Caki2 (cell line): ENCODE measurements at regions not wholly inside any gene's neighbourhood (a gene's known extent, or its start where the extent isn't known, plus 50 kb on each side); places are given as distances from the start of the nearest gene placed in this dataset.
"Not testable (repeated sequence)": the region's sequence is repeated elsewhere in the genome, so short reads cannot be mapped to it uniquely, and the experiment has no call there.

Experiments
- DNase-seq: peaks from one replicate; pipeline ENCODE4 v3.0.0-alpha.2; 2015; ENCODE audit warnings: low read depth
- in situ Hi-C: cut with HindIII; loops from 2 replicates; pipeline ENCODE4 v1.10.0; 2016; ENCODE audit warnings: low sequenced_read_pairs, low pct_unique_long_range_greater_than_20kb, mixed read lengths

DNA sequence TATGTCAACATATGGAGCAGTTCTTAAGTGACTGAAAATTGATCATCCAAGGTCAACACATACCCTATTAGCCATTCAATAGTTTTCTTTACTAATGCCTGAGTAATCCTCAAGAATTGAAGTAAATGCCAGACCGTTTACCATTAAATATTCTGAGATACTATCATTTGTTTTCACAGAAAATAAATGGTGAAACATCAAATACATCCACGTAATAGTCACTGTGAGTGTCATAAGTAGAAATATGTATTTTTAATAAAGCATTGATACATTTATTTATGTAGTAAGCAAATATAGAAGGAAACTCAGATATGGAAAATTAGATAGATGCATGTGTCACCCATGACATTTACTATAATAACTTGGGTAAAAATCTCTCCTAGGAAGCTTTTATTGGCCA lies 927.8 kb upstream of the NRXN1 start:
- DNase-seq = no peak
- in situ Hi-C loops = no loop called here

DNA sequence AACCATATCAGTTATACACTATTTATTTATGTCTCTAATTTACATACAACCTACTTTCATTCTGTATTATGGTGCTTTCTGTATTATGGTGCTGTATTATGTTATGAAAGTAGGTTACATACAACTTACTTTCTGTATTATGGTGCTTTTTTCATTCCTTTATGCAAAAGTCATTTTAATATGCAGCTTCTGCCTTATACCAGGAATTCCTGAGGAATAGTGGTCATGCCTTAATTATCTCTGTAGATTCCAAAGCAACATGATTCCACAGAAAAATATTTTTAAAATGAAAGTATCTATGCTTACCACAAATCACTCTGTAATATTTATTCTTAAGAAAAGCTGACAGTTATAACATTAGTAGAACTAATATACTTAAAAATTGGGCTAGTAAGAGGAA lies 922.0 kb upstream of the NRXN1 start:
- in situ Hi-C loops = no loop called here
- DNase-seq = no peak

DNA sequence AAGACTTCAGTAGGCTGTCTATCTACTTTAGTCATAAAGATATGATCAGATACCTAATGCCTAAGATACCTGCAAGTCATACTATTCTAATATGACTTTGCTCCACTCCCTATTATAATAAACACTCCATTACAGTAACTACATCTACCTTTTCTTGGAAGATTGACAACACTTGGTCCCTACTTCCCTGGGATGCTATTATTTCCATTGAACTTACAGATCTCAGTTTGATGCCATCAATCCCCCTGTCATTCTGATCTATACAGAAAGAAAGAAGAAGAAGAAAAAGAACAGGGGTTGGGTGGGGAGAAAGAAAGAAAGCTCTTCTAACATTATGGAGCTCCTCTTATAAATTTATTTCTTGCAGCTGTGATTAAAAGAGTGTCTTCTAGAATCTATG lies 889.1 kb upstream of the NRXN1 start:
- in situ Hi-C loops = no loop called here
- no peak for DNase-seq

DNA sequence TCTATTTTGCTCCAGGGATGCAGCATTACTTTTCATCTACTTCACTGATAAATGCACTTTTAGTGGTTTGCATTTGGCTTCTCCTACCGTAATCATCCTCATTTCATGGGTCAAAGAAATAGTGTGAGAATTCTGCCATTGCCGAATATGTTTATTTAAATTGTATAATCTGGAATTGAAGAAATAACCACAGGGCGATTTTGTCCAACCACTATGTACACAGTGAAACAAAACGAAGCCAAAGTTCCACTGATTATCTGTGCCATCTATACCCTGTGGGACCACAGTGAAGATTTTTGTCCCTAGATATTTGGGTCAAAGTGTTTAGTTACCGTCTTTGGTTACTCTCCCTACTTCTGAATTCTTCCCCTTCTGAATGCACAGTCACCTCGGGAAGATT lies 888.6 kb upstream of the NRXN1 start:
- no peak for DNase-seq
- in situ Hi-C loops = no loop called here

DNA sequence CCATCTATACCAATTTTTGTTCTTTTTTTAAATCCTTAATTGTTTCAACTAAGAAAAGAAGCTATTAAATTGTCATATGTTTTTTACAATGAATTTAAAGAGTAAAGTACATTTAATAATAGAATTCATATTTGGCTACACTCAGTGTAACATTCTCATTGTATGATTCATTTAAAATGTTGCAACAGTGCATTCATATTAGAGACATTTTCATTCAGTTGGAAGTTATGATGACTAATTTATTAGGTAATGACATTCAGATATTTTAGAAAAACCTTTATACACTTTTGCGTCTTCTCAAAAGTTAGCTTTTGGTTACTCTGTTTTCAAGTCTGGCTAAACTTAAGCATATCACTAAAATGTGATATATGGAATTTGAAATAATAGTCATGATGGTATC lies 887.5 kb upstream of the NRXN1 start:
- no peak for DNase-seq
- in situ Hi-C loops = no loop called here

DNA sequence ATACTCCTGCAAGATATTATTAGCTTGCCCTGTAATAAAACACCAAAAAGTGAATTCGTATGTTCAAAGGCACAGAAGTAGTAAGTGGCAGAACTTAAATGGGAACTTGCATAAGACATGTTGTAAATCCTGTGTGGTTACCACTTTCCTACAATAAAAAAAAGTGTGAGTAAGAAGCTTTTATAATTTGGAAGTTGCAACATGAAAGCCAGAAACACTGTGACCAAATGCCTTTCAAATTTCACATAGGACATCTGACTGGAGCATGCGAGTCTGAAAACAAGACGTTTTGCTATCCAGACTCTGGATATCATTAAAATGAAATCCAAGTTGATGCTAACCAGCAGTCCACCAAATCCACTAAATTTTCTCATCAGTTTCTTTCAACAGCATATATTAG lies 886.2 kb upstream of the NRXN1 start:
- in situ Hi-C loops = no loop called here

DNA sequence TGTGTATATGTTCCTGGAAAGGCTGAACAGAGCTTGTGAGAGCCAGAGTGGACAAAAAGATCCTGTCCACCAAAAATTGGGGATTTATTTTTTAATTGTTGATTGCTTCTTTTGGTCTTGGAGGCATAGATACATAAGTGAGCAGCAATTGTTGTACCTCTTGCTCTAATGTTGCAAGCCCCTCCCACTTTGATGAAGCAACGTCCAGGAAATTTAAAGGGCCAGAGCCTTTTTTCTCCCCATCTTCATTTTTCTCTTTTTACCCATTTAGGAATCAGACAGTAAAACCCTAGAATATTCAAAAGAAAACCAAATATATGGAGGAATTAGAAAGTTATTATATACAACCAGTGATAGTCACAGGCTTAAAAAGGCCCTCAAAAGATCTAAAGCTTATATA lies 871.8 kb upstream of the NRXN1 start:
- DNase-seq = no peak
- in situ Hi-C loops = no loop called here

More for the DNA sequence above, 886.2 kb upstream of the NRXN1 start:
- DNase-seq = no peak

DNA sequence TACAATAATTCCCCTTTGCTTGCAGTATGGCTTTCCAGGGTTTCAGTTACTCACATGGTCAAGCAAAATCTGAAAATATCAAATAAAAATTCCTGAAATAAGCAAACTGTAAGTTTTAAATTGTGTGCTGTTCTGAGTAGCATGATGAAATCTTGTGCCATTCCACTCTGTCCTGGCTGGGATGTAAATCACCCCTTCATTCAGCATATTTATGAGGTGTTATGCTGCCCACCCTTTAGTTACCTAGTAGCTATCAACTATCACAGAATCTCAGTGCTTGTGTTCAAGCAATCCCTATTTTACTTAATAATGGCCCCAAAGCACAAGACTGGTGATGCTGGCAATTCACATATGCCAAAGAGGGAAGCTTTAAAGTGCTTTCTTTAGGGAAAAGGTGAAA lies 867.7 kb upstream of the NRXN1 start:
- DNase-seq = no peak
- in situ Hi-C loops = no loop called here

DNA sequence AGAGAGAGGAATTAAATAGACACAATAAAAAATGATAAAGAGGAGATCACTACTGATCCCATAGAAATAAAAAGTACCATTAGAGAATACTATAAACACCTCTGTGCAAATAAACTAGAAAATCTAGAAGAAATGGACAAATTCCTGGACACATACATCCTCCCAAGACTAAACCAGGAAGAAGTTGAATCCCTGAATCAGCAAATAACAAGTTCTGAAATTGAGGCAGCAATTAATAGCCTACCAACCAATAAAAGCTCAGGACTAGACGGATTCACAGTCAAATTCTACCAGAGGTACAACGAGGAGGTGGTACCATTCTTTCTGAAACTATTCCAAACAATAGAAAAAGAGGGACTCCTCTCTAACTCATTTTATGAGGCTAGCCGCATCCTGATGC lies 862.7 kb upstream of the NRXN1 start:
- in situ Hi-C loops = not testable (repeated sequence)

DNA sequence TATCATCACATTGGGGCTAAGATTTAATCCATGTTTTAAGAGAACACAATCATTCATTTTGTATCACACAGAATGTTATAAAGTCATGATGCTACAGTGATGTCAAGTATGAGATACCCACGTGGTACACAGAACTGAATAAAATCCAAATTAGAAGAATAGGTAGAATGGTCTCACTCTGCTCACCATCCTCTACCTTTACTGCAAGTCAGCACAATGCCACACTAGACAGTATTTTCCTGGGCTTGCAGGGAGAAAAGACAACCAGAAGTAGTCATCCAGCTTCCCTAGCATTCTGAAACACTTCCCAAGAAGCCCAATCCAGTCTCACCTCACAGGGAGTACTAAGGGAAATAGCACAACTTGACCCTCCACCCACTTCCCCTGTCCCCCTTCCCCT lies 856.2 kb upstream of the NRXN1 start:
- DNase-seq = no peak
- in situ Hi-C loops = no loop called here

More for the DNA sequence above, 862.7 kb upstream of the NRXN1 start:
- not testable (repeated sequence) for DNase-seq

DNA sequence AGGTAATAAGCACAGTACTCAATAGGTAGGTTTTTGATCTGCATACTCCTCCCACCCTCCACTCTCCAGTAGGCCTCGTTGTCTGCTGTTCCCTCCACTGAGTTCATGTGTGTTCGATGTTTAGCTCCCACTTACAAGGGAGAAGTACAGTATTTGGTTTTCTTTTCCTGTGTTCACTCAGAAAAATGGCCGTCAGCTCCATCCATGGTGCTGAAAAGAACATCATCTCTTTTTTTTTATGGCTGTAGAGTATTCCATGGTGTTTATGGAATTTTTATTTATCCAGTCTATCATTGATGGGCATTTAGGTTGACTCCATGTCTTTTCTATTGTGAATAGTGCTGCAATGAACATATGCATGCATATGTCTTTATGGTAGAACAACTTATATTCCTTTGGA lies 849.7 kb upstream of the NRXN1 start:
- in situ Hi-C loops = no loop called here
- DNase-seq = no peak

DNA sequence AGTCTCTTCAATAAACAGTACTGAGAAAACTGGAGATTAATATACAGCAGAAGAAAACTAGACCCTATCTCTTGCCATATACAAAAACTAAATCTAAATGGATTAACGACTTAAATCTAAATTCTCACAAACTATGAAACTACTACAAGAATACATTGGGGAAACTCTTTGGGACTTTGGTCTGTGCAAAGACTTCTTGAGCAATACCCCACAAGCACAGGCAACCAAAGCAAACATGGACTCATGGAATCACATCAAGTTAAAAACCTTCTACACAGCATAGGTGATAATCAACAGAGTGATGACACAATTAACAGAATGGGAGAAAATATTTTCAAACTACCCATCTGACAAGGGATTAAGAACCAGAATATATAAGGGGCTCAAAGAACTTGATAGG lies 848.2 kb upstream of the NRXN1 start:
- in situ Hi-C loops = no loop called here
- DNase-seq = no peak

DNA sequence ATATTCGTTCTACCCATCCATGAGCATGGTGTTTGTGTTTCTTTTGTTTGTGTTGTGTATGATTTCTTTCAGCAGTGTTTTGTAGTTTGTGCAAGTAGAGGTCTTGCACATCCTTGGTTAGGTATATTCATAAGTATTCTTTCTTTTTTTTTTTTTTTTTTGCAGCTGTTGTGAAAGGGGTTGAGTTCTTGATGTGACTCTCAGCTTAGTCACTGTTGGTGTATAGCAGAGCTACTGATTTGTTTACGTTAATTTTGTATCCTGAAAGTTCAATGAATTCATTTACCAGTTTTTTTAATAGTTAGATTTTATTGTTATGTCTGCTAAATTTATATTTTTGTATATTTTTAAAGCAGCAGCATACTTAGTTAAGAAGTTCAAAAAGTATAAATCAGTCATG lies 834.4 kb upstream of the NRXN1 start:
- DNase-seq = no peak
- in situ Hi-C loops = no loop called here

DNA sequence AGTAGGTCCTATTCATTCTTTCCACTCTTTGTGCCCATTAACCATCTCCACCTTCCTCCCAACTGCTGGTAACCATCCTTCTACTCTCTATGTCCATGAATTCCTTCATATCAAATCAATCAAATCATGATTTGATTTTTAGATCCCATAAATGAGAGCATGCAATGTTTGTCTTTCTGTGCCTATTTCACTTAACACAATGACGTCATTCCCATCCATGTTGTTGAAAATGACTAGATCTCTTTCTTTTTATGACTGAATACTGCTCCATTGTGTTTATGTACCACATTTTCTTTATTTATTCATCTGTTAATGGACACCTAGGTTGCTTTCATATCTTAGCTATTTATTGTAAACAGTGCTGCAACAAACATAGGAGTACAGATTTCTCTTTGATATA lies 827.3 kb upstream of the NRXN1 start:
- DNase-seq = no peak
- in situ Hi-C loops = no loop called here

DNA sequence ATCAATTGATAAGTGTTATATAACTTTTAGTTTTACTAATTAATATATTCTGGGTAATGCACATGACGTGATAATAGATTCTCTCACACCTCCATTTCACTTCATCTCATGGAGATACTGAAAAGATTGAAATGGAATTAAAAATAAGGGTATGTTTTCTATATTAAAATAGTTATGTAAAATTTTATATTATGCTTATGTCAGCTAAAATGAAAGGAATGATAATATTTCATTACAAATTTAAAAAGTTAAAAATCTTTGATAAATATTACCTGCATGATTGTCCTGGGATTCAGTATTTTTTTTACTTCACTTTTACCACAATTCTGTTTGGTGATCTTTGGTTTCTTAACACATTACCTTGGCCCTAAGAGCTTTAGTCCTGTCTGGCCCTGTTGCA lies 823.8 kb upstream of the NRXN1 start:
- DNase-seq = no peak
- in situ Hi-C loops = no loop called here

DNA sequence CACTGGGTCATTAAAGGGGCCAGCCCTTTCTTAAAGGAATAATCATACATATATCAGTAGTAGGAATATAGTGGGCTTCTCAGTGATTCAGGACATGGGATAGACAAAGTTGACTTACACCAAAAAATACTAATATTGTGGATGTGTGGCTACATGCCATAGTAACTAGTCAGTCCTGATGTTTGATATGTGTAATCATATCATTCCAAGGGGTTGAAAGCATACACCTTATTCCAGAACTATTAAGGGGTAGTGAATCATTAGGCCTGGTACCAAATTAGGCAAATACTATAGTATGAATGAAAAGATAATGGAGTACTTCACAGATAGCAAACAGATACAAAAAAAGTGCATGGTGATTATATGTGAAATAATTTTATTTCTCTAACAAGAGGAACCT lies 814.9 kb upstream of the NRXN1 start:
- in situ Hi-C loops = no loop called here
- DNase-seq = no peak

DNA sequence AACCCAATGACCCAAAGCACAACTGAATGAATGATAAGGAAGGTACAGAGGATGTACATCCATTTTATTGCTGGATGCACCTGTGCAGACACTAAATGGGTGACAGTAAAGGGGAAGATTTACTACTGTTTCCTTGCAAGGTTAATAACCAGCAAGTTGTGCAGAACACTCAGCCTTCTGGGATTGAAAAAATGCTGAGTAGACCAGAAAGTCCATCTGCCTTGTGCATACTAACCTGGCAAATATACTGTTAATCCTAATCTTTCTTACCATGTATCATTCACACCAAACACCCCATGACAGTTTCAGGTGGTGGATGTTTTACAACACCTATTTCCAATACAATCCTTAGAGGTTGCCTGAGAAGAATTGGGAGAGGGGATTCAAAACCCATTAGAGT lies 814.1 kb upstream of the NRXN1 start:
- in situ Hi-C loops = no loop called here
- DNase-seq = no peak

DNA sequence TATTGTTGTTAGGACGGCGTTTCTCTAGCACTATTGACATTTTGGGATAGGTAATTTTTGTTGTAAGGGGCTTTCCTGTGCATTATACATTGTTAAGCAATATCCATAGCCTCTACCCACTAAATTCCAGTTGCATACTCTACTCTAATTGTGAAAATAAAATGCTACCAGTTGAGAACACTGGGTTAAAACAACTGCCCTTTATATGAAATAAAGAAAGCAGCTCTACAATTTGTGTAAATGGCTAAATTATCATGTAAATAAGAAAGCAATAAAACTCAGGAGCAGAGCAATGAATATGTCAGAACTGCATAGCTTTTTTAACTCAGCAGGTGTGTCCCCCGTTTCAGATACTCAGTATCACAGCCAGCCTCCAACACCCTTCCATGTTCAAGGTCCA lies 812.7 kb upstream of the NRXN1 start:
- no peak for DNase-seq
- in situ Hi-C loops = no loop called here

DNA sequence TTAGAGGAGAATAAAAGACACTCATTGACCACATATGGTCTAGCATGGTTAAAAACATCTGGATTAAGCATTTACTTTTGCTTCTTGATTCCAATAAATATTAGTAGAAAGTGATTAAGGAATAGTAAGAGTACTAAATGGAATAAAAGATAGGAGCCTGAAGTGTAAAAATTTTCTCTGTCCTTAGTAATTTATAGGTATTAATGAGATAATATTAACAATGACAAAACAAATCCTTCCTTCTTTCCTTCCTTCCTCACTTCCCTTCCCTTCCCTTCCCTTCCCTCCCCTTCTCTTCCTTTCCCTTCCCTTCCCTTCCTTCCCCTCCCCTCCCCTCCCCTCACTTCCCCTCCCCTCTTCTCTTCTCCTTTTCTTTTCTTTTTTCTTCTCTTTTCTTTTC lies 797.5 kb upstream of the NRXN1 start:
- DNase-seq = no peak
- in situ Hi-C loops = no loop called here

DNA sequence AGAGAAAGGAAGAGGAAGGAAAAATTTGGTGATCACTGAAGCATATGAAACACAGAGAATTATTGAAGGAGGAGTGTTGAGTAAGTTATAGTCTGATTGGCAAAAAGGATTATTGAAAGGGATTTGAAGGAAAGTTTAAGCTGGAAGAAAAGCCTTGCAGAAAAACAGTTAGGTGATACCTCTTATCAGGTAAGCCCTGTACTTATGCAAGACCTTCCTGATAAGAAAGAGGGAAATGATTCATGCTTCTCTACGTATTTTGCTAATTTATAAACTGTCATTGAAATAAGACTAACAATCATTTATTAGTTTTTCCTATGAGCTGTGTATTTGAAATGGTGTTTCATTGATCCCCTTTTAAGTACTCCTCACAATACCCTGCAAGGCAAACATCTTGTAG lies 793.9 kb upstream of the NRXN1 start:
- DNase-seq = no peak
- in situ Hi-C loops = no loop called here

DNA sequence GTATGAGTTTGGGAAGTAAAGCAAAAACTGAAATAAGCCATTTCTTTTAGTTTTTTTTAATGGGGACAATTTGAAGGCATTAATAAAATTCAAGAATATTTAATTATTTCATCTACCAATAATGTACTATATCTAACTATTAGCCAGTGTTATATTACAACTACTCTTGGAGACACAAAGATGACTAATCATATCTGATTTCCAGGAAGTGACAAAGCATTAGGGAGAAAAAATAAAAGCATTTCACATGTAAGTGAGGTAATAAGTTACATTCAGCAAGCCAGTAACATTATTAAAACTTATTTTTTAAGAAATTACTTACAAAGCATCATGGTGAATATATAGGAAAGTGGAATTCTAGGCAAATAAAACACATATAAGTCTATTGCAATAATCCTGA lies 781.3 kb upstream of the NRXN1 start:
- DNase-seq = no peak
- in situ Hi-C loops = no loop called here
